KMS-11 (cell line): ENCODE measurements at regions not wholly inside any gene's neighbourhood (a gene's known extent, or its start where the extent isn't known, plus 50 kb on each side); places are given as distances from the start of the nearest gene placed in this dataset.
"Not testable (repeated sequence)": the region's sequence is repeated elsewhere in the genome, so short reads cannot be mapped to it uniquely, and the experiment has no call there.

ENCODE experiments used
- H2AFZ ChIP-seq: fragments of 200-600 bp; sonication (generic); 2 replicates; pipeline ENCODE4 v1.6.1; 2016; ENCODE audit warnings: antibody characterized with exemption, mixed run types, low read depth
- H3K27ac ChIP-seq: fragments of 200-600 bp; sonication (generic); 2 replicates; pipeline ENCODE4 v1.6.1; 2016; ENCODE audit warnings: mild to moderate bottlenecking, mixed run types
- H3K27me3 ChIP-seq: fragments of 200-600 bp; sonication (generic); 2 replicates; pipeline ENCODE4 v1.6.1; 2017; ENCODE audit warnings: mild to moderate bottlenecking, low read depth, mixed run types, moderate library complexity; ENCODE audit not compliant: insufficient read depth
- H3K36me3 ChIP-seq: fragments of 200-600 bp; sonication (generic); 2 replicates; pipeline ENCODE4 v1.6.1; 2017; ENCODE audit warnings: mild to moderate bottlenecking, mixed run types; ENCODE audit not compliant: insufficient read depth
- H3K4me1 ChIP-seq: fragments of 200-600 bp; sonication (generic); 2 replicates; pipeline ENCODE4 v1.6.1; 2016; ENCODE audit warnings: mild to moderate bottlenecking, low read depth, mixed run types; ENCODE audit not compliant: poor library complexity, severe bottlenecking
- H3K4me2 ChIP-seq: fragments of 200-600 bp; sonication (generic); 2 replicates; pipeline ENCODE4 v1.7.0; 2016; ENCODE audit warnings: mild to moderate bottlenecking, mixed run types
- H3K4me3 ChIP-seq: fragments of 200-600 bp; sonication (generic); IDR thresholded peaks from 2 replicates; pipeline ENCODE4 v1.6.1; 2017; ENCODE audit warnings: low read depth, low read length, mixed read lengths; ENCODE audit not compliant: insufficient read depth
- H3K79me2 ChIP-seq: fragments of 200-600 bp; sonication (generic); 2 replicates; pipeline ENCODE4 v1.6.1; 2016; ENCODE audit warnings: low read depth, mixed run types; ENCODE audit not compliant: insufficient read depth
- H3K9ac ChIP-seq: fragments of 200-600 bp; sonication (generic); 2 replicates; pipeline ENCODE4 v1.6.1; 2016; ENCODE audit warnings: mild to moderate bottlenecking, mixed run types
- H4K20me1 ChIP-seq: fragments of 200-600 bp; sonication (generic); 2 replicates; pipeline ENCODE4 v1.6.1; 2016; ENCODE audit warnings: mild to moderate bottlenecking, mixed run types; ENCODE audit not compliant: insufficient read depth
- TF ChIP-seq, protein P1 (sequence below): fragments of 200-600 bp; sonication (generic); conservative IDR thresholded peaks from 2 replicates; pipeline ENCODE4 v1.6.1; 2017; ENCODE audit warnings: low read depth, mild to moderate bottlenecking, antibody characterized with exemption, low read length, moderate library complexity, mixed read lengths

DNA sequence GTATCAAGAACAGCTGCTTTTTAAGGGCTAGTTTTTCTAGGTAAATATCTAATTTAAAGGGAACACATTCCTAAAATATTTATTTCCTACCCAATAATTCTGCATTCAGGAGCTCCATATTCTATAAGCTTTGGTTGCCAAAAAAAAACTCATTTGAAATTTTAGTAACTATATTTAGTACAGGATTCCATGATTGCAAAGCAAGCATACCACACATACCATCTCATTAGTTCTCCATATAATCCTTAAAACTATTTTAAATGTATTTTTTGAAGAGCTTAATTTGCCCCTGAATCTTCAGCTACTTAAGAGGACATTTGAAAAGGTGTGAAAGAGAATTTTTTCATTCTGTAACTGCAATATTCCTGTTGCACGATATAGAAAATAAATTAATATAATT lies 877.0 kb downstream of the NR2F1-AS1 start:
- Histone ChIP-seq H3K4me3 (no peak overlapping the region), H3K4me1 (no peaks in the 10 kb centered on the region), H3K9ac (no peak overlapping the region), H4K20me1 (no peaks in the 10 kb centered on the region), H3K4me2 (no peak overlapping the region), H3K79me2 (no peaks in the 10 kb centered on the region), H3K36me3 (no peaks in the 10 kb centered on the region), H2AFZ (no peak overlapping the region), H3K27me3 (no peaks in the 10 kb centered on the region), H3K27ac (no peak overlapping the region)
- TF ChIP-seq, protein P1, sequence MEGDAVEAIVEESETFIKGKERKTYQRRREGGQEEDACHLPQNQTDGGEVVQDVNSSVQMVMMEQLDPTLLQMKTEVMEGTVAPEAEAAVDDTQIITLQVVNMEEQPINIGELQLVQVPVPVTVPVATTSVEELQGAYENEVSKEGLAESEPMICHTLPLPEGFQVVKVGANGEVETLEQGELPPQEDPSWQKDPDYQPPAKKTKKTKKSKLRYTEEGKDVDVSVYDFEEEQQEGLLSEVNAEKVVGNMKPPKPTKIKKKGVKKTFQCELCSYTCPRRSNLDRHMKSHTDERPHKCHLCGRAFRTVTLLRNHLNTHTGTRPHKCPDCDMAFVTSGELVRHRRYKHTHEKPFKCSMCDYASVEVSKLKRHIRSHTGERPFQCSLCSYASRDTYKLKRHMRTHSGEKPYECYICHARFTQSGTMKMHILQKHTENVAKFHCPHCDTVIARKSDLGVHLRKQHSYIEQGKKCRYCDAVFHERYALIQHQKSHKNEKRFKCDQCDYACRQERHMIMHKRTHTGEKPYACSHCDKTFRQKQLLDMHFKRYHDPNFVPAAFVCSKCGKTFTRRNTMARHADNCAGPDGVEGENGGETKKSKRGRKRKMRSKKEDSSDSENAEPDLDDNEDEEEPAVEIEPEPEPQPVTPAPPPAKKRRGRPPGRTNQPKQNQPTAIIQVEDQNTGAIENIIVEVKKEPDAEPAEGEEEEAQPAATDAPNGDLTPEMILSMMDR, result no peak

DNA sequence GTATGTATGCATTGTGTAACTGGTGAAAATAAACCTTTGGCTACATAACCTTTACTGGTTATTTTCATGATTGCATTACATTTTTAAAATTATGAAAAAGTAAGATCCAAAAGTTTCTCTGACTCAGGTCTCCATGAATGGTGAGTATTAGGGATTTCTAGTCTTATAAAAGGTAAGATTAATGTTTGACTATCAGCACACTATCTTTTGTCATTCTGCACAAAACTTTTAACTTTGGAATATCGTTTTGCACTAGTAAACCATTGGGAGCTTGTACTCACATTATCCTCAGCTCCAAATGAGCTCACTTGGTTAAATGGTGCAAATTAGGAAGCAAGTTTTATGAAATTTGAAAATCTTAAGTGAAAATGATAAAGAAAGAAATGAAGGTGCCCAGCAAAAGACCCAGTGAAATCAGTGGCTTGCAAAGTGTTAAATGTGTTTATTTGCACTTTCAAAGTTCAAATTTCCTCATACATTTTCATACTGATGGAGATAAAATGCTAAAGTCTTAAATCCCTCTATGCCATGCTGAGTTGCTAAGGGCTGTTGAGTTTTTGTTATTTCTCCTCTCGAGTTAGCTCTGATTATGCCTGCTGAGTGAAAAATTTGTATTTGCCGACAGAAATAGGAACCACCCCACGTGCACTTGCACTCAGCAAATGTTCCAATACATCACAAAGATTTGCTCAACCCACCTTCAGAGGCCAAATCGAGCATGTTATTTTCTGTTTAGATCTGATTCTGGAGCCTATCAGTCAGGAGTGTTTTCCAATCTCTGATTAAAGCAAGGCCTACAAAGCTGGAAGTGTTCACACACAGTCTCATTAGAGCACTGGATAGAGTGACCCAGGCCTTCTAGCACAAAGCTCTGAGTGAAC lies 885.7 kb downstream of the NR2F1-AS1 start:
- H3K36me3 ChIP-seq, result no peaks in the 10 kb centered on the region
- no peak overlapping the region for H3K4me2 ChIP-seq
- no peak overlapping the region for H3K27ac ChIP-seq
- H3K27me3 ChIP-seq, result no peaks in the 10 kb centered on the region
- H3K4me3 ChIP-seq, result no peak overlapping the region
- no peak overlapping the region for H3K9ac ChIP-seq
- no peaks in the 10 kb centered on the region for H3K79me2 ChIP-seq
- H4K20me1 ChIP-seq, result no peaks in the 10 kb centered on the region
- TF ChIP-seq, protein P1, result no peak
- H3K4me1 ChIP-seq, result no peaks in the 10 kb centered on the region
- no peak overlapping the region for H2AFZ ChIP-seq

DNA sequence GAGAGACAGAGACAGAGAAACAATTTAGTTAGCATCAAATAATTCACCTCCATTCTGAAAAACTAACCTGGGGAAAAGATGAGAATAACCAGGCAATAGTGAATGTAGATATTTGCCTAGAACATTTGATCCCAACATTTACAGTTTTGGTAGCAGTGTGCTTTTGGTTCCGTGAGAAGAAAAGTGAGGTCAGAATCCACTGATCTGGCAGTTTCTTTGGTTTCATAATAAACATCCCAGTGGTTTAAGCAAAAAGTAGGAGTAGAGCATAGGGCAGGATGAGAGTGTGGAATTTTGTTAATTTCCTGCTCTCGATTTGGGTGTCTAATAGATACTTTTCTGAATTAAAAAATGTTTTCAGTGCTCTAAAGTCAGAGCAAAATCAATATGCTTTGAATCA lies 887.0 kb downstream of the NR2F1-AS1 start:
- H2AFZ ChIP-seq, result no peak overlapping the region
- no peaks in the 10 kb centered on the region for H3K36me3 ChIP-seq
- H3K4me3 ChIP-seq, result no peak overlapping the region
- no peak overlapping the region for H3K9ac ChIP-seq
- TF ChIP-seq, protein P1, result no peak
- H3K4me1 ChIP-seq, result no peaks in the 10 kb centered on the region
- no peak overlapping the region for H3K27ac ChIP-seq
- no peaks in the 10 kb centered on the region for H3K79me2 ChIP-seq
- no peaks in the 10 kb centered on the region for H3K27me3 ChIP-seq
- no peaks in the 10 kb centered on the region for H4K20me1 ChIP-seq
- H3K4me2 ChIP-seq, result no peak overlapping the region

DNA sequence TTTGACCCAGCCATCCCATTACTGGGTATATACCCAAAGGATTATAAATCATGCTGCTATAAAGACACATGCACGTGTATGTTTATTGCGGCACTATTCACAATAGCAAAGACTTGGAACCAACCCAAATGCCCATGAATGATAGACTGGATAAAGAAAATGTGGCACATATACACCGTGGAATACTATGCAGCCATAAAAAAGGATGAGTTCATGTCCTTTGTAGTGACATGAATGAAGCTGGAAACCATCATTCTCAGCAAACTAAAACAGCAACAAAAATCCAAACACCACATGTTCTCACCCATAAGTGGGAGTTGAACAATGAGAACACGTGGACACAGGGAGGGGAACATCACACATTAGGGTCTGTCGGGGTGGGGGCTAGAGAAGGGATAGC lies 889.1 kb downstream of the NR2F1-AS1 start:
- H3K36me3 ChIP-seq, H3K4me3 ChIP-seq, H3K4me1 ChIP-seq, H3K4me2 ChIP-seq, H2AFZ ChIP-seq, H3K9ac ChIP-seq, H4K20me1 ChIP-seq, H3K27me3 ChIP-seq, H3K79me2 ChIP-seq, H3K27ac ChIP-seq: not testable (repeated sequence)
